Glutamatergic neuron (in vitro differentiated cells): ENCODE measurements at regions not wholly inside any gene's neighbourhood (a gene's known extent, or its start where the extent isn't known, plus 50 kb on each side); places are given as distances from the start of the nearest gene placed in this dataset.

Experiments used
- DNase-seq: peaks from one replicate; pipeline ENCODE4 v3.0.0; 2022
- H3K27ac Mint-ChIP-seq: one replicate; pipeline ENCODE4 v1.8.0; 2020; ENCODE audit warnings: mild to moderate bottlenecking, mixed read lengths, inconsistent platforms; ENCODE audit not compliant: unreplicated experiment
- H3K27me3 Mint-ChIP-seq: one replicate; pipeline ENCODE4 v1.8.0; 2020; ENCODE audit warnings: mild to moderate bottlenecking, moderate library complexity, mixed read lengths, inconsistent platforms; ENCODE audit not compliant: unreplicated experiment
- H3K36me3 Mint-ChIP-seq: one replicate; pipeline ENCODE4 v1.8.0; 2020; ENCODE audit warnings: mild to moderate bottlenecking, mixed read lengths, inconsistent platforms; ENCODE audit not compliant: unreplicated experiment
- H3K4me1 Mint-ChIP-seq: one replicate; pipeline ENCODE4 v1.8.0; 2020; ENCODE audit warnings: mild to moderate bottlenecking, low read depth, mixed read lengths, inconsistent platforms; ENCODE audit not compliant: unreplicated experiment
- H3K4me3 Mint-ChIP-seq: one replicate; pipeline ENCODE4 v1.8.0; 2020; ENCODE audit warnings: mild to moderate bottlenecking, mixed read lengths, inconsistent platforms; ENCODE audit not compliant: unreplicated experiment
- H3K9me3 Mint-ChIP-seq: one replicate; pipeline ENCODE4 v1.8.0; 2020; ENCODE audit warnings: mild to moderate bottlenecking, moderate library complexity, mixed read lengths, inconsistent platforms; ENCODE audit not compliant: unreplicated experiment
- TF ChIP-seq, protein P1 (sequence below): fragments of 200-600 bp; sonication (generic); IDR thresholded peaks from one replicate; pipeline ENCODE4 v1.5.0; 2021; ENCODE audit not compliant: partially characterized antibody, unreplicated experiment

DNA sequence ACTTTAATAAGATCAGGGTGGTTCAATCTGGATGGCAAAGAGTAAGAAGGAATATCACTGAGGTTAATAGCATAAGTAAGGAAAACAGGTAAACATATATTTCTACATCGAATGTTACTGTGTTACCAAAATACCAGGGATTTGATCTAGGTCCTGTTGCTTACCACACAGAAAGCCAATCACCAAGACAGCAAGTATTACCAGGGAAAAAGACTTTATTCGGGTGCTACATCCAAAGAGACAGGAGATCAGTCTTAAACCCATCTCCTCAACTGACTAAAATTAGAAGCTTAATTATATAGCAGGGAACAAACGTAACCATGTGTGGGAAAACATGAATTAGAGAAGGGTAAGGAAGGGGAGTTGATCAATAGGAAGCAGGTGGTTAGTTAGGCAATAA, 500.1 kb downstream of the EFNA5 start:
- Mint-ChIP-seq H3K27me3 (peaks cover 3% of the 10 kb centered on the region), H3K36me3 (peaks cover 27% of the 10 kb centered on the region), H3K4me1 (peaks cover 2% of the 10 kb centered on the region), H3K27ac (no peak overlapping the region), H3K9me3 (peaks cover 20% of the 10 kb centered on the region), H3K4me3 (no peak overlapping the region)
- no peak for DNase-seq
- TF ChIP-seq, protein P1, sequence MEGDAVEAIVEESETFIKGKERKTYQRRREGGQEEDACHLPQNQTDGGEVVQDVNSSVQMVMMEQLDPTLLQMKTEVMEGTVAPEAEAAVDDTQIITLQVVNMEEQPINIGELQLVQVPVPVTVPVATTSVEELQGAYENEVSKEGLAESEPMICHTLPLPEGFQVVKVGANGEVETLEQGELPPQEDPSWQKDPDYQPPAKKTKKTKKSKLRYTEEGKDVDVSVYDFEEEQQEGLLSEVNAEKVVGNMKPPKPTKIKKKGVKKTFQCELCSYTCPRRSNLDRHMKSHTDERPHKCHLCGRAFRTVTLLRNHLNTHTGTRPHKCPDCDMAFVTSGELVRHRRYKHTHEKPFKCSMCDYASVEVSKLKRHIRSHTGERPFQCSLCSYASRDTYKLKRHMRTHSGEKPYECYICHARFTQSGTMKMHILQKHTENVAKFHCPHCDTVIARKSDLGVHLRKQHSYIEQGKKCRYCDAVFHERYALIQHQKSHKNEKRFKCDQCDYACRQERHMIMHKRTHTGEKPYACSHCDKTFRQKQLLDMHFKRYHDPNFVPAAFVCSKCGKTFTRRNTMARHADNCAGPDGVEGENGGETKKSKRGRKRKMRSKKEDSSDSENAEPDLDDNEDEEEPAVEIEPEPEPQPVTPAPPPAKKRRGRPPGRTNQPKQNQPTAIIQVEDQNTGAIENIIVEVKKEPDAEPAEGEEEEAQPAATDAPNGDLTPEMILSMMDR: no peak

DNA sequence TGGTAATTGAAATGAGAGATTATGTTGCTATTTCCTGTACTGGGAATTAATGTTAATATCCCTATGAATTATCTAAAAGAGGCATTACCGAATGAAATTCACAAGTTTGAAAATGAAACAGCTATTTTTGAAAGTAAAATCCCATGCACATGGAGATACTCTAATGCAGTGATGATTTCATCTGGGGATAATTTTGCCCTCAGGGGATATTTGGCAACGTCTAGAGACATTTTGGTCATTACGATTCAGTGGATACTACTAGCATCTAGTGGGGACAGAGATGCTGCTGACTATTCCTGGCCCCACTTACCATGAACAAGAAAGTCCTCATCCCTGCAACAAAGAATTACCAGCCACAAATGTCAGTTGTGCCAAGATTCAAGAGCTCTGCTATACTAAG, 500.9 kb downstream of the EFNA5 start:
- Mint-ChIP-seq H3K9me3 (peaks cover 20% of the 10 kb centered on the region), H3K4me3 (no peak overlapping the region), H3K36me3 (peaks cover 30% of the 10 kb centered on the region), H3K4me1 (peaks cover 2% of the 10 kb centered on the region), H3K27ac (no peak overlapping the region), H3K27me3 (peaks cover 3% of the 10 kb centered on the region)
- TF ChIP-seq, protein P1: no peak
- DNase-seq: no peak

DNA sequence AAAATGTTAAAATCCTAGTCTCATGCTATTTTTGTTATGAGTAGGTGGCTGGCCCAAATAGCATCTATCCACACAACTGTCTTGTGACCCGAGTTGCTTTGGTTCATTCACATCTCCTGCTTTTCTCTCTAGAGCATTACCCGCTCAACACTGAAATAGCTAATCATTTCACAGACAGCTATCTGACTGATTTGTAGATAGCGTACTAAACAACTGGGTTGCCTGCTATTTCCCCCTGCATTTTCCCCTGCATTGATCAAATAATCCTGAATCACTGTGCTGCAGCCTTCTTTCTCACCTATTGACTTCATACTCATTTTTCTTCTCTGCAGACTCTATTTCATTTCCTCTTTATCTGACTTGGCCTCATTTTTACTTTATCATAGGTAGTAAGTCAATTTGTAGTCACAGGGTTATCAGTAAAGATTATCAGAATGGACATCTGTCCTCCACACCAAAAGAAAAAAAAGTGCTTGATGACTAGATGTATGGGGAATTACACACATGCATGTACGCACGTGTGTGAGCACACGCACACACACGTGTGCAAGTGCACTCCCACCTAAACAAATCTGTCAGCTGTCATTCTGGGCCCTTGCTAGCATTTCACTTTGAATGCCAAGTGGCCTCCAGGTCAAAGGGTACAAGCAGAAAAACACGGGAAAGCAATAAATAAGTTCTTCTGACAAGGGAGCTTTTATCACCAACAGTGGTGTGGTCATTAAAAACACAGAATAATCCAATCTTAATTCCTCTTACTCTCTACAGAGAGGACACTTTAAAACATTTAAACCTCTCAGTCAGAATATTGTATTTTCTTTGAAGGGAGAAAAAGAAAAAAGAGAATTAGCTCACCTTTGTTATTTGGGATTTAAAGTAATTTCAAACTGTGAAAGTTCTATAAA, 501.6 kb downstream of the EFNA5 start:
- Mint-ChIP-seq H3K27me3 (peaks cover 3% of the 10 kb centered on the region), H3K4me3 (no peak overlapping the region), H3K4me1 (peaks cover 2% of the 10 kb centered on the region), H3K36me3 (peaks cover 30% of the 10 kb centered on the region), H3K9me3 (peaks cover 20% of the 10 kb centered on the region), H3K27ac (no peak overlapping the region)
- DNase-seq: no peak
- TF ChIP-seq, protein P1: no peak

DNA sequence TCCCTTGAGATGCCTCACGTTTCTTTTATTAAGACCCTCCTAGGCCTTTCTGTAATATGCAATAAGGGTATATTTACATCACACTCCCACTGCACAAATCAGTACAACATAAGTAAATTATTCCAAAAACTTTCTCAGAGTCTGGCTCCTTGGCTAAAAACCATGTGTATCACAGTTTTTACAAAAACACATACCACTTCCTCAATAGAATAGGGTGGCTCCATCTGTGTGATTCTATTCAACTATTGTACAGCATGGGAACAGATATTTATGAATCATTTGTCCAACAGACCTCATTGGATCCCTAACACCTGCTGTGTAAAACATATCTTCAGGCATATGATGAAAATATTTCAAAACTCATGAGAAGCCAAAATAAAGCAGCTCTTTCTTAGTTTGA, 502.7 kb downstream of the EFNA5 start:
- Mint-ChIP-seq H3K4me1 (peaks cover 2% of the 10 kb centered on the region), H3K9me3 (peaks cover 18% of the 10 kb centered on the region), H3K4me3 (no peak overlapping the region), H3K27ac (no peak overlapping the region), H3K36me3 (peaks cover 30% of the 10 kb centered on the region), H3K27me3 (peaks cover 3% of the 10 kb centered on the region)
- TF ChIP-seq, protein P1: no peak
- no peak for DNase-seq

DNA sequence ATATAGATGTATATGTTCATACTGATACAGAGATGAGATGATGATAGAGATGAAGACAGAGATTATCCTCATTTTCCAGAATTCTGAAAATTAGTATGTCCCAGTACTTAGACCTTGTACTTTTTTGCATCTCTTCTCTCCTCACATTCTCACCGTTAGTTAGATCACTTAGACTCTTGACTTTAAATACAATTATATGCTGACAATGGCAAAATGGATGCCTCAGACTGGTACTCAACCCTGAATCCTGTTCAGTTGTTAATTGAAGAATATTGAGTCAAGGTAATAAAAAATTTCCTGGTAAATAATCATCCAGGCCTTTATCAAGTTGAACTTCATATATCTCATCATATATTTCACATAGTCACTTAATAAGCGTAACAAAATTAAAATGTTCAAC, 505.4 kb downstream of the EFNA5 start:
- TF ChIP-seq, protein P1: no peak
- Mint-ChIP-seq H3K36me3 (peaks cover 21% of the 10 kb centered on the region), H3K9me3 (peaks cover 12% of the 10 kb centered on the region), H3K4me3 (no peak overlapping the region), H3K27me3 (no peaks in the 10 kb centered on the region), H3K4me1 (no peaks in the 10 kb centered on the region), H3K27ac (no peak overlapping the region)
- DNase-seq: no peak
